ENCODE measurements at regions not wholly inside any gene's neighbourhood (a gene's known extent, or its start where the extent isn't known, plus 50 kb on each side); places are given as distances from the start of the nearest gene placed in this dataset.

GRCh38 chr10:4673279-4674040 is 152.5 kb upstream of the AKR1E2 start:
- TF ChIP-seq CTCF (IDR thresholded peaks at IDR 0.05) (no peak), EP300 (IDR thresholded peaks at IDR 0.05; ENCODE audit: low read depth) (no peak), POLR2A (IDR thresholded peaks at IDR 0.05) (no peak), POLR2AphosphoS5 (IDR thresholded peaks at IDR 0.05) (no peak)
